GM21717 (cell line): ENCODE measurements at regions not wholly inside any gene's neighbourhood (a gene's known extent, or its start where the extent isn't known, plus 50 kb on each side); places are given as distances from the start of the nearest gene placed in this dataset.

Experiments
- ATAC-seq: cut with Tn5 transposase; IDR thresholded peaks from one replicate; pipeline ENCODE4 v1.9.1; 2021; ENCODE audit warnings: mild to moderate bottlenecking, moderate library complexity; ENCODE audit not compliant: unreplicated experiment

GRCh38 chr12:4223273-4223845 lies 50.2 kb upstream of the CCND2 start:
- ATAC-seq = no peak

- no peak for ATAC-seq
Observed at GRCh38 chr12:4221258-4221620, 52.3 kb upstream of the CCND2 start.

- ATAC-seq = no peak
Observed at GRCh38 chr12:4220536-4221257, 52.9 kb upstream of the CCND2 start.

GRCh38 chr12:4217091-4217490 lies 56.5 kb upstream of the CCND2 start:
- ATAC-seq = no peak

GRCh38 chr12:4216187-4216927 lies 57.2 kb upstream of the CCND2 start:
- no peak for ATAC-seq

- ATAC-seq = peak; percentile 66
Observed at GRCh38 chr12:4215229-4216186, 58.1 kb upstream of the CCND2 start.

- no peak for ATAC-seq
Observed at GRCh38 chr12:4214877-4215228, 58.7 kb upstream of the CCND2 start.

GRCh38 chr12:4213471-4213870 lies 60.1 kb upstream of the CCND2 start:
- no peak for ATAC-seq

- no peak for ATAC-seq
Observed at GRCh38 chr12:4212845-4213244, 60.7 kb upstream of the CCND2 start.

GRCh38 chr12:4211372-4211771 lies 62.2 kb upstream of the CCND2 start:
- ATAC-seq = no peak

- ATAC-seq = no peak
Observed at GRCh38 chr12:4210183-4210582, 63.4 kb upstream of the CCND2 start.

- no peak for ATAC-seq
Observed at GRCh38 chr12:4206470-4206869, 67.1 kb upstream of the CCND2 start.

GRCh38 chr12:4203772-4204376 lies 69.7 kb upstream of the CCND2 start:
- no peak for ATAC-seq

GRCh38 chr12:4202918-4203317 lies 70.6 kb upstream of the CCND2 start:
- no peak for ATAC-seq

- no peak for ATAC-seq
Observed at GRCh38 chr12:4202487-4202886, 71.1 kb upstream of the CCND2 start.

- ATAC-seq = no peak
Observed at GRCh38 chr12:4201333-4202100, 72.0 kb upstream of the CCND2 start.

GRCh38 chr12:4197922-4198763 lies 75.4 kb upstream of the CCND2 start:
- ATAC-seq = no peak

GRCh38 chr12:4196805-4197420 lies 76.6 kb upstream of the CCND2 start:
- ATAC-seq = no peak

GRCh38 chr12:4194668-4195067 lies 78.9 kb upstream of the CCND2 start:
- ATAC-seq = no peak
